ENCODE measurements at regions not wholly inside any gene's neighbourhood (a gene's known extent, or its start where the extent isn't known, plus 50 kb on each side); places are given as distances from the start of the nearest gene placed in this dataset.

- TF ChIP-seq POLR2AphosphoS5 (IDR thresholded peaks at IDR 0.05; ENCODE audit: borderline replicate concordance, low read depth, low read length): no peak
- no peak for TF ChIP-seq EZH2 (IDR thresholded peaks at IDR 0.05)
- no peak for TF ChIP-seq FOXP2 (optimal IDR thresholded peaks at IDR 0.05; ENCODE audit: control extremely low read depth, extremely low read length, insufficient read depth)
- H3K4me3 ChIP-seq: no peak overlapping the region
- H3K36me3 ChIP-seq (ENCODE audit: insufficient read depth, low read length): no peaks in the 10 kb centered on the region
- no peaks in the 10 kb centered on the region for H3K9me3 ChIP-seq (ENCODE audit: low read depth, low read length)
- no peak overlapping the region for H3K9ac ChIP-seq (ENCODE audit: insufficient read length)
- no peak for DNase-seq (ENCODE audit: low read depth, low spot score)
- H3K27ac ChIP-seq: no peak overlapping the region
Observed at GRCh38 chr2:57563015-57563414, 483.6 kb upstream of the VRK2 start.

GRCh38 chr2:57567245-57567644 is 479.4 kb upstream of the VRK2 start:
- H3K9ac ChIP-seq (ENCODE audit: insufficient read length): no peak overlapping the region
- no peak overlapping the region for H3K27ac ChIP-seq
- TF ChIP-seq FOXP2 (optimal IDR thresholded peaks at IDR 0.05; ENCODE audit: control extremely low read depth, extremely low read length, insufficient read depth) (no peak), POLR2AphosphoS5 (IDR thresholded peaks at IDR 0.05; ENCODE audit: borderline replicate concordance, low read depth, low read length) (no peak)

GRCh38 chr2:57569396-57569795 is 477.2 kb upstream of the VRK2 start:
- no peak overlapping the region for H3K9ac ChIP-seq (ENCODE audit: insufficient read length)
- DNase-seq (ENCODE audit: low read depth, low spot score): peak; percentile 6
- TF ChIP-seq POLR2AphosphoS5 (IDR thresholded peaks at IDR 0.05; ENCODE audit: borderline replicate concordance, low read depth, low read length): no peak
- TF ChIP-seq FOXP2 (optimal IDR thresholded peaks at IDR 0.05; ENCODE audit: control extremely low read depth, extremely low read length, insufficient read depth): no peak
- no peak for TF ChIP-seq EZH2 (IDR thresholded peaks at IDR 0.05)
- H3K27ac ChIP-seq: no peak overlapping the region
- no peaks in the 10 kb centered on the region for H3K9me3 ChIP-seq (ENCODE audit: low read depth, low read length)
- no peak overlapping the region for H3K4me3 ChIP-seq
- H3K36me3 ChIP-seq (ENCODE audit: insufficient read depth, low read length): no peaks in the 10 kb centered on the region

More at GRCh38 chr2:57567245-57567644, 479.4 kb upstream of the VRK2 start:
- Histone ChIP-seq H3K4me3 (no peak overlapping the region), H3K36me3 (ENCODE audit: insufficient read depth, low read length) (no peaks in the 10 kb centered on the region), H3K9me3 (ENCODE audit: low read depth, low read length) (no peaks in the 10 kb centered on the region)
- no peak for DNase-seq (ENCODE audit: low read depth, low spot score)

GRCh38 chr2:57570961-57571360 is 475.6 kb upstream of the VRK2 start:
- DNase-seq (ENCODE audit: low read depth, low spot score): no peak
- TF ChIP-seq POLR2AphosphoS5 (IDR thresholded peaks at IDR 0.05; ENCODE audit: borderline replicate concordance, low read depth, low read length) (no peak), EZH2 (IDR thresholded peaks at IDR 0.05) (no peak), FOXP2 (optimal IDR thresholded peaks at IDR 0.05; ENCODE audit: control extremely low read depth, extremely low read length, insufficient read depth) (no peak)
- no peak overlapping the region for H3K27ac ChIP-seq
- no peak overlapping the region for H3K4me3 ChIP-seq
- no peaks in the 10 kb centered on the region for H3K9me3 ChIP-seq (ENCODE audit: low read depth, low read length)
- no peaks in the 10 kb centered on the region for H3K36me3 ChIP-seq (ENCODE audit: insufficient read depth, low read length)
- no peak overlapping the region for H3K9ac ChIP-seq (ENCODE audit: insufficient read length)

- Histone ChIP-seq H3K9ac (ENCODE audit: insufficient read length) (no peak overlapping the region), H3K4me3 (no peak overlapping the region), H3K36me3 (ENCODE audit: insufficient read depth, low read length) (no peaks in the 10 kb centered on the region), H3K9me3 (ENCODE audit: low read depth, low read length) (no peaks in the 10 kb centered on the region), H3K27ac (no peak overlapping the region)
- DNase-seq (ENCODE audit: low read depth, low spot score): no peak
- TF ChIP-seq FOXP2 (optimal IDR thresholded peaks at IDR 0.05; ENCODE audit: control extremely low read depth, extremely low read length, insufficient read depth) (no peak), EZH2 (IDR thresholded peaks at IDR 0.05) (no peak), POLR2AphosphoS5 (IDR thresholded peaks at IDR 0.05; ENCODE audit: borderline replicate concordance, low read depth, low read length) (no peak)
Observed at GRCh38 chr2:57575700-57576268, 470.8 kb upstream of the VRK2 start.

GRCh38 chr2:57576983-57577382 is 469.6 kb upstream of the VRK2 start:
- DNase-seq (ENCODE audit: low read depth, low spot score): no peak
- no peak overlapping the region for H3K27ac ChIP-seq
- H3K9ac ChIP-seq (ENCODE audit: insufficient read length): no peak overlapping the region
- no peak overlapping the region for H3K4me3 ChIP-seq
- H3K36me3 ChIP-seq (ENCODE audit: insufficient read depth, low read length): no peaks in the 10 kb centered on the region
- TF ChIP-seq POLR2AphosphoS5 (IDR thresholded peaks at IDR 0.05; ENCODE audit: borderline replicate concordance, low read depth, low read length) (no peak), EZH2 (IDR thresholded peaks at IDR 0.05) (no peak), FOXP2 (optimal IDR thresholded peaks at IDR 0.05; ENCODE audit: control extremely low read depth, extremely low read length, insufficient read depth) (no peak)
- no peaks in the 10 kb centered on the region for H3K9me3 ChIP-seq (ENCODE audit: low read depth, low read length)

GRCh38 chr2:57597940-57598339 is 448.7 kb upstream of the VRK2 start:
- Histone ChIP-seq H3K9me3 (ENCODE audit: low read depth, low read length) (no peaks in the 10 kb centered on the region), H3K9ac (ENCODE audit: insufficient read length) (no peak overlapping the region), H3K36me3 (ENCODE audit: insufficient read depth, low read length) (no peaks in the 10 kb centered on the region), H3K4me3 (no peak overlapping the region), H3K27ac (no peak overlapping the region)
- no peak for TF ChIP-seq EZH2 (IDR thresholded peaks at IDR 0.05)
- no peak for TF ChIP-seq POLR2AphosphoS5 (IDR thresholded peaks at IDR 0.05; ENCODE audit: borderline replicate concordance, low read depth, low read length)
- no peak for TF ChIP-seq FOXP2 (optimal IDR thresholded peaks at IDR 0.05; ENCODE audit: control extremely low read depth, extremely low read length, insufficient read depth)
- no peak for DNase-seq (ENCODE audit: low read depth, low spot score)

GRCh38 chr2:57598551-57598950 is 448.1 kb upstream of the VRK2 start:
- no peak overlapping the region for H3K27ac ChIP-seq
- no peak for DNase-seq (ENCODE audit: low read depth, low spot score)

GRCh38 chr2:57602733-57603132 is 443.9 kb upstream of the VRK2 start:
- no peak for DNase-seq (ENCODE audit: low read depth, low spot score)
- no peak overlapping the region for H3K9ac ChIP-seq (ENCODE audit: insufficient read length)
- no peak for TF ChIP-seq EZH2 (IDR thresholded peaks at IDR 0.05)
- no peak for TF ChIP-seq FOXP2 (optimal IDR thresholded peaks at IDR 0.05; ENCODE audit: control extremely low read depth, extremely low read length, insufficient read depth)
- no peaks in the 10 kb centered on the region for H3K9me3 ChIP-seq (ENCODE audit: low read depth, low read length)
- no peak overlapping the region for H3K27ac ChIP-seq
- no peaks in the 10 kb centered on the region for H3K36me3 ChIP-seq (ENCODE audit: insufficient read depth, low read length)
- no peak overlapping the region for H3K4me3 ChIP-seq

More at GRCh38 chr2:57598551-57598950, 448.1 kb upstream of the VRK2 start:
- Histone ChIP-seq H3K9ac (ENCODE audit: insufficient read length) (no peak overlapping the region), H3K9me3 (ENCODE audit: low read depth, low read length) (no peaks in the 10 kb centered on the region), H3K36me3 (ENCODE audit: insufficient read depth, low read length) (no peaks in the 10 kb centered on the region), H3K4me3 (no peak overlapping the region)
- TF ChIP-seq FOXP2 (optimal IDR thresholded peaks at IDR 0.05; ENCODE audit: control extremely low read depth, extremely low read length, insufficient read depth) (no peak), POLR2AphosphoS5 (IDR thresholded peaks at IDR 0.05; ENCODE audit: borderline replicate concordance, low read depth, low read length) (no peak), EZH2 (IDR thresholded peaks at IDR 0.05) (no peak)
